ENCODE measurements at regions not wholly inside any gene's neighbourhood (a gene's known extent, or its start where the extent isn't known, plus 50 kb on each side); places are given as distances from the start of the nearest gene placed in this dataset.

GRCh38 chr16:6557353-6558023 is 775.2 kb upstream of the RBFOX1 start:
- Histone ChIP-seq H3K36me3 (ENCODE audit: control insufficient read depth, low read length) (no peaks in the 10 kb centered on the region), H3K9me2 (replicated peaks; ENCODE audit: control insufficient read depth, low read length) (no peaks in the 10 kb centered on the region), H3K27ac (ENCODE audit: low read depth, low read length) (no peak overlapping the region), H3K9me3 (ENCODE audit: control insufficient read depth, insufficient read depth, low read length) (no peaks in the 10 kb centered on the region), H3K4me3 (ENCODE audit: low read length) (no peak overlapping the region), H3K4me1 (ENCODE audit: control insufficient read depth, low read length) (no peaks in the 10 kb centered on the region), H3F3A (ENCODE audit: control insufficient read depth, insufficient read depth) (no peaks in the 10 kb centered on the region), H3K79me2 (ENCODE audit: control insufficient read depth, low read length) (no peaks in the 10 kb centered on the region), H3K4me2 (ENCODE audit: low read length) (no peak overlapping the region), H3K27me3 (ENCODE audit: control insufficient read depth, low read length) (no peaks in the 10 kb centered on the region), H4K20me1 (ENCODE audit: control insufficient read depth, insufficient read depth, low read depth, low read length) (no peaks in the 10 kb centered on the region)
- TF ChIP-seq, protein P1, sequence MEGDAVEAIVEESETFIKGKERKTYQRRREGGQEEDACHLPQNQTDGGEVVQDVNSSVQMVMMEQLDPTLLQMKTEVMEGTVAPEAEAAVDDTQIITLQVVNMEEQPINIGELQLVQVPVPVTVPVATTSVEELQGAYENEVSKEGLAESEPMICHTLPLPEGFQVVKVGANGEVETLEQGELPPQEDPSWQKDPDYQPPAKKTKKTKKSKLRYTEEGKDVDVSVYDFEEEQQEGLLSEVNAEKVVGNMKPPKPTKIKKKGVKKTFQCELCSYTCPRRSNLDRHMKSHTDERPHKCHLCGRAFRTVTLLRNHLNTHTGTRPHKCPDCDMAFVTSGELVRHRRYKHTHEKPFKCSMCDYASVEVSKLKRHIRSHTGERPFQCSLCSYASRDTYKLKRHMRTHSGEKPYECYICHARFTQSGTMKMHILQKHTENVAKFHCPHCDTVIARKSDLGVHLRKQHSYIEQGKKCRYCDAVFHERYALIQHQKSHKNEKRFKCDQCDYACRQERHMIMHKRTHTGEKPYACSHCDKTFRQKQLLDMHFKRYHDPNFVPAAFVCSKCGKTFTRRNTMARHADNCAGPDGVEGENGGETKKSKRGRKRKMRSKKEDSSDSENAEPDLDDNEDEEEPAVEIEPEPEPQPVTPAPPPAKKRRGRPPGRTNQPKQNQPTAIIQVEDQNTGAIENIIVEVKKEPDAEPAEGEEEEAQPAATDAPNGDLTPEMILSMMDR (IDR thresholded peaks at IDR 0.05; ENCODE audit: low read depth, low read length, poor library complexity, severe bottlenecking): no peak
- TF ChIP-seq EZH2phosphoT487 (IDR thresholded peaks at IDR 0.05; ENCODE audit: borderline replicate concordance, low read length): no peak

DNA sequence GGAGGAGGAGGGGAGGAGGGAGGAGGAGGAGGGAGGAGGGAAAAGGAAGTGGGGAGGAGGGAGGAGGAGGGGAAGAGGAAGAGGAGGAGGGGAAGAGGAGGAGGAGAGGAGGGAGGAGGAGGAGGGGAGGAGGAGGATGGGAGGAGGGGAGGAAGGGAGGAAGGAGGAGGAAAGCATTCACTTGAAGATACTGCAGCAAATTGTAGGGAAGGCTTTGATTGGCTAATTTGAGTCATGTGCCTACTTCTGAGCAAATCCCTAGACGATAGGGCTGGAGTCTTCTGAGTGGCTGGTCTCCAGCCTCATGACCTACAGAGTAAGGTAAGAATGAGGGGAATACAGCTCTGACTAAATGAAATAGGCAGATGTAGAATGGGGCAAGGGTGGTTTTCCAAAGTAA is 783.2 kb upstream of the RBFOX1 start:
- H3F3A ChIP-seq (ENCODE audit: control insufficient read depth, insufficient read depth): no peaks in the 10 kb centered on the region
- H3K9me2 ChIP-seq (replicated peaks; ENCODE audit: control insufficient read depth, low read length): no peaks in the 10 kb centered on the region
- TF ChIP-seq EZH2phosphoT487 (IDR thresholded peaks at IDR 0.05; ENCODE audit: borderline replicate concordance, low read length): no peak
- TF ChIP-seq, protein P1 (IDR thresholded peaks at IDR 0.05; ENCODE audit: low read depth, low read length, poor library complexity, severe bottlenecking): no peak
- H3K4me3 ChIP-seq (ENCODE audit: low read length): no peak overlapping the region
- no peak overlapping the region for H3K4me2 ChIP-seq (ENCODE audit: low read length)
- H3K27me3 ChIP-seq (ENCODE audit: control insufficient read depth, low read length): no peaks in the 10 kb centered on the region
- no peaks in the 10 kb centered on the region for H3K79me2 ChIP-seq (ENCODE audit: control insufficient read depth, low read length)
- H3K27ac ChIP-seq (ENCODE audit: low read depth, low read length): no peak overlapping the region
- H3K9me3 ChIP-seq (ENCODE audit: control insufficient read depth, insufficient read depth, low read length): no peaks in the 10 kb centered on the region
- H3K4me1 ChIP-seq (ENCODE audit: control insufficient read depth, low read length): no peaks in the 10 kb centered on the region
- H4K20me1 ChIP-seq (ENCODE audit: control insufficient read depth, insufficient read depth, low read depth, low read length): no peaks in the 10 kb centered on the region
- no peaks in the 10 kb centered on the region for H3K36me3 ChIP-seq (ENCODE audit: control insufficient read depth, low read length)

GRCh38 chr16:6548507-6548906 is 784.1 kb upstream of the RBFOX1 start:
- H3K4me1 ChIP-seq (ENCODE audit: control insufficient read depth, low read length): no peaks in the 10 kb centered on the region
- H3F3A ChIP-seq (ENCODE audit: control insufficient read depth, insufficient read depth): no peaks in the 10 kb centered on the region
- no peaks in the 10 kb centered on the region for H3K27me3 ChIP-seq (ENCODE audit: control insufficient read depth, low read length)
- H3K36me3 ChIP-seq (ENCODE audit: control insufficient read depth, low read length): no peaks in the 10 kb centered on the region
- no peak overlapping the region for H3K27ac ChIP-seq (ENCODE audit: low read depth, low read length)
- no peaks in the 10 kb centered on the region for H3K9me2 ChIP-seq (replicated peaks; ENCODE audit: control insufficient read depth, low read length)
- no peaks in the 10 kb centered on the region for H3K9me3 ChIP-seq (ENCODE audit: control insufficient read depth, insufficient read depth, low read length)
- no peaks in the 10 kb centered on the region for H3K79me2 ChIP-seq (ENCODE audit: control insufficient read depth, low read length)
- TF ChIP-seq, protein P1 (IDR thresholded peaks at IDR 0.05; ENCODE audit: low read depth, low read length, poor library complexity, severe bottlenecking): no peak
- TF ChIP-seq EZH2phosphoT487 (IDR thresholded peaks at IDR 0.05; ENCODE audit: borderline replicate concordance, low read length): no peak
- H3K4me2 ChIP-seq (ENCODE audit: low read length): no peak overlapping the region
- no peaks in the 10 kb centered on the region for H4K20me1 ChIP-seq (ENCODE audit: control insufficient read depth, insufficient read depth, low read depth, low read length)
- H3K4me3 ChIP-seq (ENCODE audit: low read length): no peak overlapping the region
